NCI-H1105 treated with DMSO at 0.1 percent for 48 hours (cell line): ENCODE measurements at regions not wholly inside any gene's neighbourhood (a gene's known extent, or its start where the extent isn't known, plus 50 kb on each side); places are given as distances from the start of the nearest gene placed in this dataset.

Experiments
- DNase-seq: peaks from one replicate; lab custom pipeline; 2025; lab: John Stamatoyannopoulos, UW

GRCh38 chr9:99590410-99590809 lies 231.3 kb upstream of the NR4A3 start:
- no peak for DNase-seq

DNA sequence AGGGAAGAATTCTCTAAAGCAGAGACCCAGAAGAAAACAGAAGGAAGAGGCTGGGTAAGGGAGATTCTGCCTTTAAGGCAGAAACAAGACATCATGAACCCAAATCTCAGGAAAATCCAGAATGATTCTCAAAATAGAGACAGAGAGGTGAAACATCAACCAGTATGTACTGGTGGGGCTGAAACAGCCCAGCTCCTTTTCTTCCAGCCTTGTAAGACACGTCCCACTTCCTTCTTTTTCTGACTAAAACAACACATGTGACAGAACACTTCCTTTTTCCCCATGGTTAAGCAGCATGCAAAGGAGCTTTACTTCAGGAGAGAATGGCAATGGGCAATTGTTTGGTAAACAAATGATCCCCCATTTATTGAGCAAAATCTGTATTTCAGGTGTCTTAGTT lies 230.8 kb upstream of the NR4A3 start:
- DNase-seq = no peak

- no peak for DNase-seq
Observed at GRCh38 chr9:99591770-99592169, 229.9 kb upstream of the NR4A3 start.

- no peak for DNase-seq
Observed at GRCh38 chr9:99592834-99593574, 228.7 kb upstream of the NR4A3 start.

GRCh38 chr9:99593610-99594009 lies 228.1 kb upstream of the NR4A3 start:
- DNase-seq = peak; percentile 76

DNA sequence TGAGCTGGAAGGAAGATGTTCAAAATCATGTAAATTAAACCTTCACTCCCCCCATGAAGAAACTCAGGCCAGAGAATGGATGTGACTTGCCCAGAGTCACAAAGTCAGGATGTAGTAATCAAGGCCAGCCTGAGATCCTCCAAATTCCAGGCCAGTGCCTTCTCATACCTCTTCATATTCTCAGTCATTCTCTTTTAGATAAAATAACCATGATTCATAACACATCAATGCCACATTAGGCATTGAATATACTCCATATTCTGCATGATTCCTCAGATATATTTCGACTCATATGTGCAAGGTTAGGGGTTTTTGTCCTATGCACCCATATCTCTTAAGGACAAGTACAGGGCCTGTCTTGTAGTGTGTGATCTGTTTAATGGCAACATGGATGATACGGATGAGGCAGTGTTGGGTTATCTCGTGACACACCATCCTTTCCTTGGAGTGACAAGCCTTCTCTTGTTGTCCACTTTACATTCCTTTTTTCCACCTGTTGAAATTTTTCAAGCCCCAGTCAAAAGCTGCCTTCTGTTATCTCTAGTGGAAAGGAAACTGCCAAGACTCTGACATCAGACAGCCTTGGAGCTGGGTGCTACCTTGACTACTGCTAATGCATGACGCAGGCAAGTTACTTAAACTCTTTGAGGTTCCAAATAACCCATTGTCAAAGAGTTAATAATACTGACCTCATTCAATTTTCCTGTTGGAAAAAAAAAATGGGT lies 227.5 kb upstream of the NR4A3 start:
- DNase-seq = no peak

- no peak for DNase-seq
Observed at GRCh38 chr9:99595796-99596195, 225.9 kb upstream of the NR4A3 start.

DNA sequence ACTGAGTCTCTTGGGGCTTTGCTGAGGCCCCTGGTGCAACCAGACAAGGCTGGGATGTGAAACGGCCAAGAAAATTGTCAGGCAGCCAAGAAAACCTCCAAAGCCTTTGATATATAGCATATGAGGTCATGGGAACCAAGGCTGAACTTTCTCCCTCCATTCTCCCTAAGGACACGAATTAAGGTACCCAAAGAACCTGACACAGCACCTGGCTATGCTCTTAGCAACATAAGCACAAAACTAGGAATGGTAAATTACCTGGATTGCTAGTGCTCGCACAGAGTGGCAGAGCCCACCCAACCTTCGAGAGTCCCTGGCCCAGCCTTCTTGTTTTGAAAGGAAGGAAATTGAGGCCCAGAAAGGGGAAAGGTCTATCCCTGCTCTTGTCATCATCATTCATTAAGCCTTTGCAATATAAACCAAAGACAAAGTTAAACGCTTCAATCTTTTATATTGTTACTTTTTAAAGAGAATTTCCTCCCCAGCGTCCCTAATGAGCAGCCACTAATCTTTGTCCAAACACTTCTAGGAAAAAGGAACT lies 220.0 kb upstream of the NR4A3 start:
- DNase-seq = peak; percentile 4

DNA sequence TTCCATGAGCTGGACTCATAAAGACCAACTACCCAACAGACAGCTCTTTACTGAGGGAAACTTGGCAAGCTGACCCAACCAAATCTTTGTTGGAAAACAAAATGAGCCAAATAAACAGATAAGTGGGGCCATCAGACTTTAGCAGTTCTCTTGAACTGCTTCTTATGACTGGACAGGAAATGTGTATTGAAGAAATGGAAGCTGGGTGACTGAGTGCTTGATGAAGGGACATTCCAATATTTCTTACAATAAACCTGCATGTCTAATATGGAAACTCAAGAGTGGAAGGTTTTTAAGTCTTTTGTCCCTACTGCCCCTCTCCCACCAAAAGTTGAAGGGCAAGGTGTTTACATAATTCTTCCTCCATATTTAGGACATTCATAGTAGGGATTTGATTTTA lies 218.8 kb upstream of the NR4A3 start:
- no peak for DNase-seq

DNA sequence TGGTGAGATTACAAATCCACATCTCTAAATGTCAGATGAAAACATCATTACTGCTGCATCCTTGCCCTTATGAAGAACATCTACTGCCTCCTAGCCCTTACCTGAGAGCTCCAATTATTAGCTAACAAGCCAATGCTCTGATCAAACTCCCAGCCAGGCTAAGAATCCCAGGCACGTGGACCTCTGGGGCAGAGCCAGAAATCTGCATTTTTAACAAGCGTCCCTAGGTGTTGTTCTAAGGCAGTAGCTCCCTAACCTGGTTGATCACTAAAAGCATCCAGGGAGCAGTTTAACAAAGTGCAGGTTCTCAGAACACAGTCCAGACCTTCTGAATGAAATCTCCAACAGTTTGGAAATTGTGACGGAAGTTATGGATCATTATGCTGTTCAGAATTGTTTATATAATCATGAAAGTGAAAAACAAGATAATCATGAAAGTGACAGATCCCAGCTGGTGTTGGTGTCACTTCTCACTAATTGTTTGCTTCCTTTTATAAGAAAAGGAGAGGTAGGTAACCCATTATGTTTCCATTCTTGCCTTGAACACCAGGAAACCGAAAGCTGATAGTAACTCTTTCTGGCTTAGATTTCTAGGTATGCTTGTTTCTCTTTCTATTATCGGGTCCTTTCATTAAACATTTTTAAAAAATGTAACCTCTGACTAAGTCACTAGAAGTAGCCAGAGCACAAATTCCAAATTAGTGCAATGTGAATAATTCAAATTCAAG lies 216.5 kb upstream of the NR4A3 start:
- DNase-seq = no peak

GRCh38 chr9:99606296-99606695 lies 215.4 kb upstream of the NR4A3 start:
- no peak for DNase-seq

DNA sequence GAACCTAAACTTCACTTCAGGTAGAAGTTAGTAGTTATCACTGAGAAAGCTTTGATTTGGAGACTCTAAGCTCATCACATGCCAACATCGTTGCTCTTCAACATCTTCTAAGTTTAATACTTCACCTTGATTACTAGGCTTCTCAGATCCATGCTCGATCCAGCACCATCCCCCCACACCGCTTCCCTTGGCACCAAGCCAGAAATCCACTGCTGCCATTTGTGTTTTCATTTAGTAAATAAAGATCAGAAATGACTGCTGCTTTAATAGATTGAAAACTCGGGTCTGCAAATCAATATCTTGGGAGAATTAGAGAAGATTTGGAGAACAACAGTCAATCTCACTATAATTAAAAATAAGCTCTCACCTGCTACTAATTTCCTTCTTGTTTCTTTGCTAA lies 214.7 kb upstream of the NR4A3 start:
- DNase-seq = peak; percentile 70

DNA sequence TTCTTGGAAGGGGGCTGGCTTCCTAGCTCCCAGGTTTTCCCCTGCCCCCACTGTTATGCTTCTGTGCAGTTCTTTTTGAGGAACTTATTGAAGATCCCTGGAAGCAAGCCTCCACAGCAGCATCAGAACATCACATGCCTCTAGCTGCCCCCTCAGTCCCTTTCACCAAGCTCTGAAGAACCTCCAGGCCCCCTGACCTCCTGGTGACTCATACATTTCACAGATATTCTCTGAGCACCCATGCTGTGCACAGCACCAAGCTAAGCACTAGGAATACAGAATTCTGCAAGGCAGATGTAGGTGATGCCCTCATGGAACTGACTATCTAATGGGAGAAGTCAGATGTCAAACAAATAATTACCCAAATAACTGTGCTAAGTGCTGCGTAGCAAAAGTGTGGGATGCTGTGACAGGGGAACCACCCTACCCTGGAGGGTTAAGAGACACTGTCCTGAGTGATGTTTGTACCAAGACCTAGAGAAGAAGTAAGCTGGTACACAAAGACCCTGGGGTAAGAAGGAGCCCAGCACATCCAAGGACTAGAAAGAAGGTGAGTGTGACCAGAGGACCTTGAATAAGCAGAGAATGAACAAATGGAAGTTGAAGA lies 213.7 kb upstream of the NR4A3 start:
- no peak for DNase-seq

- DNase-seq = no peak
Observed at GRCh38 chr9:99614341-99614740, 207.3 kb upstream of the NR4A3 start.

GRCh38 chr9:99621040-99621439 lies 200.6 kb upstream of the NR4A3 start:
- no peak for DNase-seq

GRCh38 chr9:99622679-99623078 lies 199.0 kb upstream of the NR4A3 start:
- DNase-seq = no peak

DNA sequence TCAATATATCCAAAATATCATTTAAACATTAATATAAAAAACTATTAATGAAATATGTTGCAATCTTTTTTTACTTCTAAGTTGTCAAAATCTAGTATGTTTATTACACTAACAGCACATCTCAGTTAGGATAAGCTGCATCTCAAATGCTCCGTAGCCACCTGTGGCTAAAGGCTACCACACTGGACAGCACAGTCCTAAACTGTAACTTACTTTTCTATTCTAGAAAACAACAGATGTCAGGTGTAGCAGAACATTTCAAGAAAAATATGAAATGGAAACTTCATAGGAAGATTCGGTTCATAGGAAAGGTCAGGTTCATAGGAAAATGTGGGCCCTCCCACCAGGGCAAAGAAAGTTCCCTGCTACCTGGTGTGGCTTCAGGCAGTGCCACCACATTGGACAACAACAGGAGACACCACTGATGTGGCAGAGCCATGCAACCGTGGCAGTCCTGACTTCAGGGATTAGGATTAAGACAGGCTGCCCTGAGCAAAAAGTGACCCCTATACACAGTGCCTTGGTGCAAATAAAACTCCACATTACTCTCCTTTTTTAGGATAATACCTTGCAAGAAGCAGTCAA lies 197.8 kb upstream of the NR4A3 start:
- no peak for DNase-seq

DNA sequence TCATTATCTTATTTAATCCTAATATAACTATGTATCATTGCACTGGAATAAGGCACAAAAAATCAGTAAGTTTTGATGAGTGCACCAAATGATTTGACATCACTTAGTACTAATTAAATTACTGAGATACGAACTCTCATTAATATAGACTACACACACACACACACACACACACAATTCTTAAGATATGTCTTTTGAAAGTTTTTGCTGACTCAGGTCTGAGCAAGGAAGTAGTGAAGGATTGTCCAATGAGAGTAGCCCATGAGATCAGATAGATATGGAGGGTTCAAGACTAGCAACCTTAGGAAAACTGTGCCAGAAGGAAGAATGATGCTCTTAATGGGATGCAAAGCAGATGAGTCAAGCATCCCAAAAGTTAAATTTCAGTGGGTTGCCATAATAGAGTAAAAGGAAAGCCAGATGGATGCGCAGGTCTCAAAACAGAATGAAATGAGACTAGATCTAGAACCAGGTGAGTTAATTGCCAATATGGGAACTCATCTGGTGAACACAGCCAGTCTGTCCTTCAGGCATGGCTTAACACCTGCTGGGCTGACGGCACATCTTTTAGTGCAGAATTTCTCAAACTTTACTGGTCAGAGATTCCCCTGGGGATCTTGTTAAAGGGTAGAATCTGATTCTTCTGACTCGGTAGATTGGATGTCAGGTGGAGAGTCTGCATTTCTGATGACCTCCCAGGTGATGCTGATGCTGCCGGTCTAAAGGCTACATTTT lies 197.0 kb upstream of the NR4A3 start:
- no peak for DNase-seq

GRCh38 chr9:99626426-99626825 lies 195.3 kb upstream of the NR4A3 start:
- DNase-seq = no peak

- DNase-seq = no peak
Observed at GRCh38 chr9:99628285-99628684, 193.4 kb upstream of the NR4A3 start.
